GM23338 (cell line): ENCODE measurements at regions not wholly inside any gene's neighbourhood (a gene's known extent, or its start where the extent isn't known, plus 50 kb on each side); places are given as distances from the start of the nearest gene placed in this dataset.

Experiments used
- ATAC-seq: fragments of 200-7000 bp; cut with Tn5 transposase; 3 replicates; pipeline ENCODE4 v1.9.1; 2020
- DNase-seq: peaks from one replicate; pipeline ENCODE4 v3.0.0-alpha.2; 2015; ENCODE audit warnings: low spot score
- H2AFZ ChIP-seq: fragments of 200-600 bp; sonication (generic); 2 replicates; pipeline ENCODE4 v1.8.0; 2016; ENCODE audit warnings: antibody characterized with exemption, mild to moderate bottlenecking, moderate library complexity
- H3F3A ChIP-seq: fragments of 200-600 bp; sonication (generic); replicated peaks from 2 replicates; pipeline ENCODE4 v1.8.0; 2017; ENCODE audit warnings: antibody characterized with exemption, mixed run types, low read depth
- H3K27ac ChIP-seq: fragments of 200-600 bp; sonication (generic); 2 replicates; pipeline ENCODE4 v1.6.1; 2016; ENCODE audit warnings: low read depth
- H3K27me3 ChIP-seq: fragments of 200-600 bp; sonication (generic); 2 replicates; pipeline ENCODE4 v1.8.0; 2016; ENCODE audit warnings: mild to moderate bottlenecking, mixed run types, moderate library complexity; ENCODE audit not compliant: insufficient read depth
- H3K36me3 ChIP-seq: fragments of 200-600 bp; sonication (generic); 2 replicates; pipeline ENCODE4 v1.8.0; 2016; ENCODE audit warnings: mild to moderate bottlenecking; ENCODE audit not compliant: insufficient read depth
- H3K4me1 ChIP-seq: fragments of 200-600 bp; sonication (generic); 2 replicates; pipeline ENCODE4 v1.8.0; 2016; ENCODE audit warnings: mild to moderate bottlenecking, moderate library complexity; ENCODE audit not compliant: insufficient read depth
- H3K4me2 ChIP-seq: fragments of 200-600 bp; sonication (generic); 2 replicates; pipeline ENCODE4 v1.7.1; 2017; ENCODE audit warnings: mixed run types
- H3K4me3 ChIP-seq: fragments of 200-600 bp; sonication (generic); 2 replicates; pipeline ENCODE4 v1.6.1; 2016; ENCODE audit warnings: mixed run types
- H3K79me2 ChIP-seq: fragments of 200-600 bp; sonication (generic); replicated peaks from 2 replicates; pipeline ENCODE4 v1.8.0; 2017; ENCODE audit warnings: mild to moderate bottlenecking; ENCODE audit not compliant: insufficient read depth
- H3K9me2 ChIP-seq: fragments of 200-600 bp; sonication (generic); 2 replicates; pipeline ENCODE4 v1.8.0; 2017; ENCODE audit not compliant: insufficient read depth
- H4K20me1 ChIP-seq: fragments of 200-600 bp; sonication (generic); replicated peaks from 2 replicates; pipeline ENCODE4 v1.8.0; 2017; ENCODE audit warnings: mild to moderate bottlenecking; ENCODE audit not compliant: insufficient read depth
- H3K27ac Mint-ChIP-seq: 2 replicates; pipeline ENCODE4 v1.8.0; 2020; ENCODE audit warnings: inconsistent platforms, mild to moderate bottlenecking, moderate library complexity, mixed read lengths
- H3K27me3 Mint-ChIP-seq: 3 replicates; pipeline ENCODE4 v1.8.0; 2022; ENCODE audit warnings: low read depth, mild to moderate bottlenecking, moderate library complexity, mixed read lengths, inconsistent platforms; ENCODE audit not compliant: insufficient read depth, poor library complexity
- H3K36me3 Mint-ChIP-seq: 3 replicates; pipeline ENCODE4 v1.8.0; 2021; ENCODE audit warnings: low read depth, mild to moderate bottlenecking, inconsistent platforms, moderate library complexity, mixed read lengths
- H3K4me1 Mint-ChIP-seq: 3 replicates; pipeline ENCODE4 v1.8.0; 2020; ENCODE audit warnings: mild to moderate bottlenecking, inconsistent platforms, mixed read lengths
- H3K4me3 Mint-ChIP-seq: 3 replicates; pipeline ENCODE4 v1.8.0; 2021; ENCODE audit warnings: moderate library complexity, mild to moderate bottlenecking, inconsistent platforms, mixed read lengths
- H3K9me3 Mint-ChIP-seq: 3 replicates; pipeline ENCODE4 v1.8.0; 2020; ENCODE audit warnings: moderate library complexity, mild to moderate bottlenecking, inconsistent platforms, mixed read lengths
- CREB1 ChIP-seq: fragments of 250-450 bp; sonication (Bioruptor Pico); IDR thresholded peaks from 2 replicates; pipeline ENCODE4 v1.5.0; 2020; ENCODE audit warnings: low read depth, mild to moderate bottlenecking, moderate library complexity
- CTCF ChIP-seq, 2 experiments: fragments of 200-600 bp in 1 of 2; sonication (generic) in 1 of 2; conservative IDR thresholded peaks; 2 replicates each; pipeline versions ENCODE4 v1.5.1 to v1.6.1; 2016 to 2017; ENCODE audit warnings: antibody characterized with exemption in 2 of 2, low read depth in 2 of 2, mild to moderate bottlenecking in 2 of 2, moderate library complexity in 1 of 2
- EZH2 ChIP-seq: fragments of 200-600 bp; sonication (generic); IDR thresholded peaks from one replicate; pipeline ENCODE4 v1.8.0; 2017; ENCODE audit warnings: antibody characterized with exemption, mild to moderate bottlenecking, low read depth; ENCODE audit not compliant: unreplicated experiment
- EZH2phosphoT487 ChIP-seq: fragments of 200-600 bp; sonication (generic); IDR thresholded peaks from one replicate; pipeline ENCODE4 v1.8.1; 2018; ENCODE audit warnings: antibody characterized with exemption; ENCODE audit not compliant: unreplicated experiment
- NANOG ChIP-seq: IDR thresholded peaks from 2 replicates; pipeline ENCODE4 v1.6.1; 2016; ENCODE audit warnings: antibody characterized with exemption, borderline replicate concordance
- POLR2AphosphoS5 ChIP-seq: IDR thresholded peaks from 2 replicates; pipeline ENCODE4 v1.6.1; 2016; ENCODE audit warnings: antibody characterized with exemption, low read depth
- STAT1 ChIP-seq: IDR thresholded peaks from one replicate; pipeline ENCODE4 v1.6.1; 2016; ENCODE audit warnings: antibody characterized with exemption; ENCODE audit not compliant: unreplicated experiment
- ZNF114 ChIP-seq: fragments of 250-450 bp; sonication (Bioruptor Pico); IDR thresholded peaks from 2 replicates; pipeline ENCODE4 v1.5.0; 2020; ENCODE audit warnings: mild to moderate bottlenecking, moderate library complexity
- TF ChIP-seq, protein P1 (sequence below): fragments of 250-450 bp; sonication (Bioruptor Pico); IDR thresholded peaks from 2 replicates; pipeline ENCODE4 v1.5.0; 2020; ENCODE audit warnings: mild to moderate bottlenecking, moderate library complexity
- TF ChIP-seq, protein P2 (sequence below): IDR thresholded peaks from 2 replicates; pipeline ENCODE4 v1.6.1; 2016; ENCODE audit warnings: antibody characterized with exemption

- TF ChIP-seq, protein P1, sequence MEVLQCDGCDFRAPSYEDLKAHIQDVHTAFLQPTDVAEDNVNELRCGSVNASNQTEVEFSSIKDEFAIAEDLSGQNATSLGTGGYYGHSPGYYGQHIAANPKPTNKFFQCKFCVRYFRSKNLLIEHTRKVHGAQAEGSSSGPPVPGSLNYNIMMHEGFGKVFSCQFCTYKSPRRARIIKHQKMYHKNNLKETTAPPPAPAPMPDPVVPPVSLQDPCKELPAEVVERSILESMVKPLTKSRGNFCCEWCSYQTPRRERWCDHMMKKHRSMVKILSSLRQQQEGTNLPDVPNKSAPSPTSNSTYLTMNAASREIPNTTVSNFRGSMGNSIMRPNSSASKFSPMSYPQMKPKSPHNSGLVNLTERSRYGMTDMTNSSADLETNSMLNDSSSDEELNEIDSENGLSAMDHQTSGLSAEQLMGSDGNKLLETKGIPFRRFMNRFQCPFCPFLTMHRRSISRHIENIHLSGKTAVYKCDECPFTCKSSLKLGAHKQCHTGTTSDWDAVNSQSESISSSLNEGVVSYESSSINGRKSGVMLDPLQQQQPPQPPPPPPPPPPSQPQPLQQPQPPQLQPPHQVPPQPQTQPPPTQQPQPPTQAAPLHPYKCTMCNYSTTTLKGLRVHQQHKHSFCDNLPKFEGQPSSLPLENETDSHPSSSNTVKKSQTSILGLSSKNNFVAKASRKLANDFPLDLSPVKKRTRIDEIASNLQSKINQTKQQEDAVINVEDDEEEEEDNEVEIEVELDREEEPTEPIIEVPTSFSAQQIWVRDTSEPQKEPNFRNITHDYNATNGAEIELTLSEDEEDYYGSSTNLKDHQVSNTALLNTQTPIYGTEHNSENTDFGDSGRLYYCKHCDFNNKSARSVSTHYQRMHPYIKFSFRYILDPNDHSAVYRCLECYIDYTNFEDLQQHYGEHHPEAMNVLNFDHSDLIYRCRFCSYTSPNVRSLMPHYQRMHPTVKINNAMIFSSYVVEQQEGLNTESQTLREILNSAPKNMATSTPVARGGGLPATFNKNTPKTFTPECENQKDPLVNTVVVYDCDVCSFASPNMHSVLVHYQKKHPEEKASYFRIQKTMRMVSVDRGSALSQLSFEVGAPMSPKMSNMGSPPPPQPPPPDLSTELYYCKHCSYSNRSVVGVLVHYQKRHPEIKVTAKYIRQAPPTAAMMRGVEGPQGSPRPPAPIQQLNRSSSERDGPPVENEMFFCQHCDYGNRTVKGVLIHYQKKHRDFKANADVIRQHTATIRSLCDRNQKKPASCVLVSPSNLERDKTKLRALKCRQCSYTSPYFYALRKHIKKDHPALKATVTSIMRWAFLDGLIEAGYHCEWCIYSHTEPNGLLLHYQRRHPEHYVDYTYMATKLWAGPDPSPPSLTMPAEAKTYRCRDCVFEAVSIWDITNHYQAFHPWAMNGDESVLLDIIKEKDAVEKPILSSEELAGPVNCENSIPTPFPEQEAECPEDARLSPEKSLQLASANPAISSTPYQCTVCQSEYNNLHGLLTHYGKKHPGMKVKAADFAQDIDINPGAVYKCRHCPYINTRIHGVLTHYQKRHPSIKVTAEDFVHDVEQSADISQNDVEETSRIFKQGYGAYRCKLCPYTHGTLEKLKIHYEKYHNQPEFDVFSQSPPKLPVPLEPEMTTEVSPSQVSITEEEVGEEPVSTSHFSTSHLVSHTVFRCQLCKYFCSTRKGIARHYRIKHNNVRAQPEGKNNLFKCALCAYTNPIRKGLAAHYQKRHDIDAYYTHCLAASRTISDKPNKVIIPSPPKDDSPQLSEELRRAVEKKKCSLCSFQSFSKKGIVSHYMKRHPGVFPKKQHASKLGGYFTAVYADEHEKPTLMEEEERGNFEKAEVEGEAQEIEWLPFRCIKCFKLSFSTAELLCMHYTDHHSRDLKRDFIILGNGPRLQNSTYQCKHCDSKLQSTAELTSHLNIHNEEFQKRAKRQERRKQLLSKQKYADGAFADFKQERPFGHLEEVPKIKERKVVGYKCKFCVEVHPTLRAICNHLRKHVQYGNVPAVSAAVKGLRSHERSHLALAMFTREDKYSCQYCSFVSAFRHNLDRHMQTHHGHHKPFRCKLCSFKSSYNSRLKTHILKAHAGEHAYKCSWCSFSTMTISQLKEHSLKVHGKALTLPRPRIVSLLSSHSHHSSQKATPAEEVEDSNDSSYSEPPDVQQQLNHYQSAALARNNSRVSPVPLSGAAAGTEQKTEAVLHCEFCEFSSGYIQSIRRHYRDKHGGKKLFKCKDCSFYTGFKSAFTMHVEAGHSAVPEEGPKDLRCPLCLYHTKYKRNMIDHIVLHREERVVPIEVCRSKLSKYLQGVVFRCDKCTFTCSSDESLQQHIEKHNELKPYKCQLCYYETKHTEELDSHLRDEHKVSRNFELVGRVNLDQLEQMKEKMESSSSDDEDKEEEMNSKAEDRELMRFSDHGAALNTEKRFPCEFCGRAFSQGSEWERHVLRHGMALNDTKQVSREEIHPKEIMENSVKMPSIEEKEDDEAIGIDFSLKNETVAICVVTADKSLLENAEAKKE (CRISPR knock-in tag) = no peak
- TF ChIP-seq STAT1 = no peak
- TF ChIP-seq CTCF (conservative IDR thresholded peaks at IDR 0.05; ENCODE audit: low read depth in 2 of 2) = no peak
- TF ChIP-seq CREB1 = no peak
- no peak for TF ChIP-seq ZNF114 (CRISPR knock-in tag)
Observed at GRCh38 chr1:234539666-234540403, 60.9 kb upstream of the TARBP1 start (continued).

GRCh38 chr1:234538930-234539649, 60.1 kb upstream of the TARBP1 start:
- Histone ChIP-seq H3F3A (no peaks in the 10 kb centered on the region), H4K20me1 (0 out of 2 replicates have a peak, but pooled peaks cover 3% of the 10 kb centered on the region), H3K4me1 (no peaks in the 10 kb centered on the region), H3K4me2 (no peak overlapping the region), H2AFZ (peak overlapping the region; percentile 84; the same call in 1 of the 2 replicates), H3K36me3 (no peaks in the 10 kb centered on the region), H3K27ac (no peak overlapping the region), H3K9me2 (no peaks in the 10 kb centered on the region), H3K79me2 (no peaks in the 10 kb centered on the region), H3K27me3 (no peaks in the 10 kb centered on the region), H3K4me3 (no peak overlapping the region)
- Mint-ChIP-seq H3K36me3 (no peaks in the 10 kb centered on the region), H3K9me3 (no peaks in the 10 kb centered on the region), H3K4me1 (peaks cover 51% of the 10 kb centered on the region), H3K27me3 (peaks cover 12% of the 10 kb centered on the region), H3K27ac (no peak overlapping the region), H3K4me3 (no peak overlapping the region)
- DNase-seq = no peak
- TF ChIP-seq NANOG (no peak), CREB1 (no peak), CTCF (conservative IDR thresholded peaks at IDR 0.05; ENCODE audit: low read depth in 2 of 2) (no peak), POLR2AphosphoS5 (no peak), STAT1 (no peak), EZH2phosphoT487 (no peak), EZH2 (no peak)
- TF ChIP-seq, protein P2, sequence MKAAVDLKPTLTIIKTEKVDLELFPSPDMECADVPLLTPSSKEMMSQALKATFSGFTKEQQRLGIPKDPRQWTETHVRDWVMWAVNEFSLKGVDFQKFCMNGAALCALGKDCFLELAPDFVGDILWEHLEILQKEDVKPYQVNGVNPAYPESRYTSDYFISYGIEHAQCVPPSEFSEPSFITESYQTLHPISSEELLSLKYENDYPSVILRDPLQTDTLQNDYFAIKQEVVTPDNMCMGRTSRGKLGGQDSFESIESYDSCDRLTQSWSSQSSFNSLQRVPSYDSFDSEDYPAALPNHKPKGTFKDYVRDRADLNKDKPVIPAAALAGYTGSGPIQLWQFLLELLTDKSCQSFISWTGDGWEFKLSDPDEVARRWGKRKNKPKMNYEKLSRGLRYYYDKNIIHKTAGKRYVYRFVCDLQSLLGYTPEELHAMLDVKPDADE = no peak
- ATAC-seq = no peak
